ENCODE measurements at regions not wholly inside any gene's neighbourhood (a gene's known extent, or its start where the extent isn't known, plus 50 kb on each side); places are given as distances from the start of the nearest gene placed in this dataset.
"Not testable (repeated sequence)": the region's sequence is repeated elsewhere in the genome, so short reads cannot be mapped to it uniquely, and the experiment has no call there.

DNA sequence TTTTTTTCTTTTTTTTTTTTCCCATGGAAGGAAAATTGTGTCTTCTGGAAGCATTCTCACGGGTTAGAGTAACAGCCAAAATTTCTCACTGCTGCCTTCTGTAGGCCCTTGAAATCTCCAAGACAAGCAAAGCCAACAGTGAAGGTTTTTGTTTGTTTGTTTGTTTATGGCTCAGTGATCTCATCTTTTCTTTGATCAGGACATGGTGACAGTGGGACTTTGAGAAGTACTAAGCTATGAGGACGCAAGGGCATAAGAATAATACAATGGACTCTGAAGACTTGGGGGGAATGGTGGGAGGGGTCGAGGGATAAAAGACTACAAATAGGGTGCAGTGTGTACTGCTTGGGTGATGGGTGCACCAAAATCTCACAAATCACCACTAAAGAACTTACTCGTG is 419.4 kb downstream of the PTPRC start:
- DNase-seq: no peak

- DNase-seq: no peak
Measured at GRCh38 chr1:199064971-199065370, 426.1 kb downstream of the PTPRC start.

DNA sequence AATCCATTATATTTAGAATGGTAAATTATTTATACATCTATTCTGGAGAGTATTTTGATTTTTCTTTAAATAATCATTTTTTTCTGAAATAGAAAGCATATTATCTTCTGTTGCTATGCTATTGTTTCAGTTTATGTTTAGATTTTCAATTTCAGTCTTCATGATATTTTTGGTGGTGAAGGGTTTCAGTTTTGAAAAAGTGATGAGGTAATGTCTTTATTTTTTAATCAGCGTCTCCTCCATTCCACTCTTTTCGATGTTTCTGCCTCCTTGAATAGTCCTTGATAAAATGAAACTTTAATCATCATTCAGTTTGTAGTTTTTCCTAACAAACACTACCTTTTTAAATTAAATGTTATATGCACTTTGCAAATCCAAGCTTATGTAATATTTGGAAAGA is 428.6 kb downstream of the PTPRC start:
- DNase-seq: no peak

DNA sequence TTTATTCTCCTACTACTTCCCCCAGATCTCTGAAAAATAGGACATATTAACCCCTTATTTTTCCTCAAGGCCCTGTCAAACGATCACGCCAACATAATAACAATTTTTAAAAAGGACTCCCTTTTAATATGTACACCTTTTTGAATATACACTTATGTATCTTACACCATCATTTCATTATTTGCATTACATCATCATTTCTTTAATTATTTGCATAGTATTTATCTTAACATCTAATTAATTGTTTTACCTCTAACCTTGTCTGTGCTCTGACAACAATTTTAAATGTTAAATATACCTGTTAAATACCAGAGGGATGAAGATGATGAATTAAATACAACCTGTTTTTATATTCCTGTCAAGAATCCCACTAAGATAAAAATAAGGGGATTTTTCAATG is 432.2 kb downstream of the PTPRC start:
- DNase-seq: no peak

DNA sequence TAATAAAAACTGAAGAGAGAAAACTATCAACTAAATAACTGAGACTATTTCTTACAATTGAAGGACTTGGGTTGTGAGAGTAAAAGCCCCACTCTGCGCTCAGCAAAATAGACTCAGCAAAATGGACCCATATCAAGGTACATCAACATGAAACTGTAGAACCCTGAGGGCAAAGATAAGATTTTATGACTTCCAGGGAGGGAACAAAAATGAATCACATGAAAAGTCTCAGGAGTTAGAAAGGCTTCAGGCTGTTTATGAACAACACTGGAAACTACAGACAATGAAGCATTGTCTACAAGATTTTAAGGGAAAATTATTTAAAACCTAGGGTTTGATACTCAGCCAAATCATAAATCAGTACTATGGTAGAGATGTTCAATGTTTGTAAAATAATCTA is 434.3 kb downstream of the PTPRC start:
- DNase-seq: no peak

DNA sequence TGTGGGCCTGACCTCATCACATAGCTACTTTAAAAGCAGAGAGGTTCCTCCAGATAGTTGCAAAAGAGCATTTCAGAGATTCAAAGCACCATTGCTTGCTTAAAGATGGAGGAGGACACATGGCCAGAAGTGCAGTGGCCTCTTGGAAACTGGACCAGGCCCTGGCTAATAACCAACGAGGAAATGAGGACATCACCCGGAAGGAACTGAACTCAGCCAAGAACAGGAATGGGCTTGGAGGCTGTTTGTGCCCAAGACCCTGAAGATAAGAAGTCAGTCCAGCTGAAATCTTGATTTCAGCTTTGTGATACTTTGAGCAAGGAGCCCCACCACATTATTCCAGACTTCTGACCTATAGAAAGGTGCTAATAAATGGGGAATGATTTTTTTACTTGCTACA is 437.0 kb downstream of the PTPRC start:
- DNase-seq: no peak

GRCh38 chr1:199079994-199080393 is 441.2 kb downstream of the PTPRC start:
- DNase-seq: no peak

DNA sequence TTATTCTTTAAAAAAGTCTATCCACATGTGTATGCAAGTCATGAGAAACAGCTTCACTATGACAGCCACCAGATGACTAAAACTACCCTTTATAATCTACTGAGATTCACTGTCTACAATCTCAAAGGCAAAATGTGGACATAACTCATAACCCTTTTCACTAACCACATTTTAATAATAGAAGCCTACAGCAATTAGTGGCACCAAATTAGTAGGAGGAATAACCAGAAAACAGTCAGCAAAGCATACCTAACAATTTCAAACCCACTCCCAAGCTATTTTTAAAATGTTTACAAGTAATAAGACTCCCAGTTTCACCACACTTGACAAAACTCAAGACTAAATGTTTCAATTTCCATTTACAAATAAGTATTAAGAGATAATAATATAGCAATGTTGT is 442.9 kb downstream of the PTPRC start:
- no peak for DNase-seq

- no peak for DNase-seq
Measured at GRCh38 chr1:199082778-199083389, 444.0 kb downstream of the PTPRC start.

DNA sequence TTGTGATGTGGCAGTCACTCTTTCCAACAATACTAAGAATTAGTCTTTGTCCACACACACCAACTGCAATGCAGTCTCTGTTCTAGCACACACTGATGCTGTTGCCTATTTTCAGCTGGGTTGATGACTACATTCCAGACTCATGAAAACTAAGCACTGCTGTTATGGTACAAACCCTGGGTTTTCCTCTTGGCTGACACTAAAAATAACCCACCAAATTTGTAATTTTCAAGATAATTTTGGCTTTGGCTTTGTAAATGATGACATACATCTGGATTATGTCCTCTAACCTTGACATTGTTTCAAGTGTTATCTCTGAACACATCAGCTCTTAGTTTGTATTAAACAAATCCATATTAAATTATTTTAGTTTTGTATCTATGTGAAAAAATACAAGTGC is 444.8 kb downstream of the PTPRC start:
- DNase-seq: peak; percentile 40

- peak; percentile 32 for DNase-seq
Measured at GRCh38 chr1:199084293-199084692, 445.5 kb downstream of the PTPRC start.

DNA sequence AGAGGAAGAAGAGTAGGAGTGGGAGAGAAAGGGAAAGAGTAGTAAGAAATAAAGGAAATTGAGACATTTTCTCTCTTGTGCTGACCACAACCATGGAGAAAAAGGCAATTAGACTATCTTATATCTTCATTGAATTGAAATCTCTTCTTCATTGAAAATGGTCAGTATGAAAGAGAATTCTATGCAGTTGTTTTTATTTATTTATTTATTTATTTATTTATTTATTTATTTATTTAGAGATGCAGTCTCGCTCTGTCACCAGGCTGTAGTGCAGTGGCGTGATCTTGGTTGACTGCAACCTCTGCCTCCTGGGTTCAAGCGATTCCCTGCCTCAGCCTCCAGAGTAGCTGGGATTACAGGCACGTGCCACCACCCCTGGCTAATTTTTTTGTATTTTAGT is 447.1 kb downstream of the PTPRC start:
- DNase-seq: no peak

DNA sequence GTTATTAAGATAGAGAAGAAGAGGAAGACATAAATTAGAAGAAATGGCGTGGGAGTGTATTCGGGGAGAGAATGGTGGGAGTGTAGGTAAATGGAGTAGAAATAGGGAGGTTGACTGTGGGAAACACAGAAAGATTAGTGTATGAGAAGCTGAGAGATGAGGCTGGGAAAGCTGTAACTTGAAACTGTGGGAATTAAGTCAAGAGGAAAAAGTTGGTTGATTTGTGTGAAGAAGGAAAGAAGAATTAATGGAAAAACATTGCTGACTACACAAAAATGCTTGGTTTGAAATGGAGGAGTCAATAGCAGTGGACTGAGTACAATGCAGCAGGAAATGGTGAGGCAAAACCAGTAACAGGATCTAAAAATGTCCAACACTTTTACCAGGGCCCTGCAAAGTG is 448.3 kb downstream of the PTPRC start:
- DNase-seq: no peak

GRCh38 chr1:199089393-199090122 is 450.7 kb downstream of the PTPRC start:
- no peak for DNase-seq

DNA sequence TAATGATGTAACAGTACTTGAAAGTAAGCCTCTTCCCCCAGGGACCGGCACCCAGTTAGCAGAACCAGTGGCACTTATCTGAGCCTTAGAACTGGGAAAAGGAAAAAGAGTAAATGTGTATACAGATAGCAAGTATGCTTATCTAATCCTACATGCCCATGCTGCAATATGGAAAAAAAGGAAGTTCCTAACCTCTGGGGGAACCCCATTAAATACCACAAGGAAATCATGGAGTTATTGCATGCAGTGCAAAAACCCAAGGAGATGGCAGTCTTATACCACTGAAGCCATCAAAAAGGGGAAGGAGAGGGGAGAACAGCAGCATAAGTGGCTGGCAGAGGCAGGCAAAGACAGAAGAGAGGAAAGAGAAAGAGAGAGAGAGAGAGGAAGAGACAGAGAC is 456.8 kb downstream of the PTPRC start:
- not testable (repeated sequence) for DNase-seq

- no peak for DNase-seq
Measured at GRCh38 chr1:199096591-199096990, 457.8 kb downstream of the PTPRC start.

DNA sequence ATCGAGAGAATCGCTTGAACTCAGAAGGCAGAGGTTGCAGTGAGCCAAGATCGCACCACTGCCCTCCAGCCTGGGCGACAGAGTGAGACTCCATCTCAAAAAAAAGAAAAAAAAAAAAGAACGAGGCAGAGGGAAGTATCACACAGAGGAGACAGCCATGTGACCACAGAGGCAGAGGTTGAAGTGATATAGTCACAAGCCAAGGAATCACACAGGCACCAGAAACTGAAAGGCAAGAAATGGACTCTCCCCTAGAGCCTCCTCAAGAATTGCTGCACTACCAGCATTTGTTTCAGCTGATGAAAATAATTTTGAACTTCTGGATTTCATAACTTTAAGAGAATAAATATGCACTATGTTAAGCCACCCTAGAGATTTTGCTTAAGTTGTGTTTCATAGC is 459.6 kb downstream of the PTPRC start:
- DNase-seq: no peak

DNA sequence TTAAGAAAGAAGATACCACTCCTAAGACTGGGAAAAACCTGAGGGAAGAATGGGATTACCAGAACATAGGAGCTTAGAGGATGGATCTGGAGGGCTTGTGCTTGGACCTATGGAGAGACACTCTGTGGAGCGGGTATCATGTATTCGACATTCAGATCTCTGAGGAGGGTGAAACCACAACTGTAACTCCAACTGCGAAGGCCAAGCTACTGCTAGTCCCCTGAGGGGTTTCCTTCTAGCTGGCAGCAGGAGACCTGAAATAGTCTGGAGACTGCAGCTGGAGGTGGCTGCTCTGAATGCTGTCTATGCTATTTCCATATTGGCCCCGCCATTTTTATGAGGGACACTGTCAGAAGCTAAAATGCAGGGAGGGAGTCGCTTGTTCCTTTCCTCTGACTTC is 462.3 kb downstream of the PTPRC start:
- DNase-seq: no peak

GRCh38 chr1:199101635-199102034 is 462.8 kb downstream of the PTPRC start:
- DNase-seq: no peak

GRCh38 chr1:199102239-199102638 is 463.4 kb downstream of the PTPRC start:
- no peak for DNase-seq

GRCh38 chr1:199109160-199109559 is 470.3 kb downstream of the PTPRC start:
- DNase-seq: no peak

DNA sequence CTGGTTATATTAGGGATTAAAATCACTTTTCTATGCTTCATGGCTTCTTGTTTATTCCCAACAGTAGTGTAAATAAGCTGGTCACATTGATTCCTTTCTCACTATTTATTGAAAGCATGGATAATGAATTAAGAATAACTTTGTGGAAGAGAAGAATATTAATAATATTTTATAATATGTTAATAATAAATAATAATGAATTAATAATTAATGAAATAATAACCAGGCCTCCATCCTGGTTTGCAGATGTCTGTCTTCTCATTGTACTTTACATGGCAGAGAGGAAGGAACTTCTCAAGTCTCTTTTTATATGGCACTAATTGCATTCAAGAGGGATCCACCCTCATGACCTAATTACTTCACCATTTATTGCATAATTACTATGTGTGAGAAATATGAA is 473.5 kb downstream of the PTPRC start:
- DNase-seq: no peak

GRCh38 chr1:199113265-199113869 is 474.5 kb downstream of the PTPRC start:
- DNase-seq: peak; percentile 54

DNA sequence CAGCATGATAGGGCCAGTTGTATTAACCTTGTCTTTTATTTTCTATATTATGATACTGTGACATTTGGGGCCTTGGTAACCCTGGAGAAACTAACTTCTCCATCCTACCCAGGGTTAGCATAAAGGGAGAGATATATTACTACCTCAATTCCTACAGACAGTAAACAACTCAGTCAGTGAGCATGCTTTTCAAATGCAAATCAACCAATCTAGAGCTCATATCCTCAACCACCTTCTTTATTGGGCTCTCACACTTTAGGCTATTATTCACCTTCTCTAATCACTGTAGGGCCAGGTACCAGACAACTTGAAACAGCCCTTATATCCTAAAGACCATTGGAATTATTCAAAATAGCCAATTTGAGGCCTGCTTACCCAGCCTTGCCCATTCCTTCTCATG is 477.6 kb downstream of the PTPRC start:
- no peak for DNase-seq

DNA sequence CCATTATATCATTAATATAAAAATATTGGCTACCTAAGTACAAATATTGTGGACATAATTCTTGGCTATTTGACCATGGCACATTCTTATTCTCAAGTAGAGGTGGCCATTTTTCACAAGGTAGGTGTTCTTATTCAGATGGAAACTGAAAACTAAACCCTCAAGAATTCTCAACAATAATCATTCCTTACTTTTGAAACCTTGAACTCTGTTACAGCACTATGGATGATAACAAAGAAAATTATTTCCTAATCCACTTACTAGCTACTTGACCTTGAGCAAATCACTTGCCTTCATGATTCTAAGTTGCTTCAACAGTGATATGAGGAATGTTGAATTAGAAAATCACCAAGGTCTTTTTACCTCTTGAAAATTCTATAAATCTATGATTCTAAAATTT is 482.2 kb downstream of the PTPRC start:
- DNase-seq: no peak
